ENCODE measurements at regions not wholly inside any gene's neighbourhood (a gene's known extent, or its start where the extent isn't known, plus 50 kb on each side); places are given as distances from the start of the nearest gene placed in this dataset.

DNA sequence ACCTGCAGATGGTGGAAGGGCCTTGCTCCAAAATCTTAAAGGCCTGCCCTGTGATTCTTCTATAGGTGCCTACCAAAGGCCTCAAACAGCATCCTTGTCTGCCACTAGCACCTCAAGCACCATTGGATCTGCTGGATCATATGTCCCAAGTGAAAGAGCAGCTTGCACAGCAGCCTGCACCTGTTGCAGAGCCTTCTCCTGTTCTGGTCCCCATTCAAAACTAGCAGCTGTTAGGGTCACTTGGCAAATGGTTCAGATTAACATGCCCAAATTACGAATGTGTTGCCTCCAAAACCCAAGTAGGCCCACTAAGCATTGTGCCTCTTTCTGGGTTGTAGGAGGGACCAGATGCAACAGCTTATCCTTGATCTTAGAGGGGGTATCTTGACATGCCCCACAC, 99.6 kb upstream of the F13A1 start:
- Histone ChIP-seq H3K36me3 (peaks cover 0 to 4% (median 0%) of the 10 kb centered on the region in 6 donors), H3K4me1 (no peaks in the 10 kb centered on the region), H3K27ac (no peak overlapping the region), H3K4me3 (no peak overlapping the region), H3K27me3 (replicated peaks in 1 of 7) (peaks cover 0 to 7% (median 0%) of the 10 kb centered on the region in 7 donors), H3K9me3 (peaks cover 0 to 24% (median 18%) of the 10 kb centered on the region in 8 donors)
- intact Hi-C loops (cut with DNase I; ENCODE audit: low total_unique reads) = no loop called here
- 81 to 88% (median 83%) methylated on average over 1 of the region's 1 CpG for WGBS, 5 donors
- DNase-seq = no peak
- no peak for TF ChIP-seq POLR2AphosphoS5 (IDR thresholded peaks at IDR 0.05)
- no peak for TF ChIP-seq POLR2A (IDR thresholded peaks at IDR 0.05)
- TF ChIP-seq, protein P1, sequence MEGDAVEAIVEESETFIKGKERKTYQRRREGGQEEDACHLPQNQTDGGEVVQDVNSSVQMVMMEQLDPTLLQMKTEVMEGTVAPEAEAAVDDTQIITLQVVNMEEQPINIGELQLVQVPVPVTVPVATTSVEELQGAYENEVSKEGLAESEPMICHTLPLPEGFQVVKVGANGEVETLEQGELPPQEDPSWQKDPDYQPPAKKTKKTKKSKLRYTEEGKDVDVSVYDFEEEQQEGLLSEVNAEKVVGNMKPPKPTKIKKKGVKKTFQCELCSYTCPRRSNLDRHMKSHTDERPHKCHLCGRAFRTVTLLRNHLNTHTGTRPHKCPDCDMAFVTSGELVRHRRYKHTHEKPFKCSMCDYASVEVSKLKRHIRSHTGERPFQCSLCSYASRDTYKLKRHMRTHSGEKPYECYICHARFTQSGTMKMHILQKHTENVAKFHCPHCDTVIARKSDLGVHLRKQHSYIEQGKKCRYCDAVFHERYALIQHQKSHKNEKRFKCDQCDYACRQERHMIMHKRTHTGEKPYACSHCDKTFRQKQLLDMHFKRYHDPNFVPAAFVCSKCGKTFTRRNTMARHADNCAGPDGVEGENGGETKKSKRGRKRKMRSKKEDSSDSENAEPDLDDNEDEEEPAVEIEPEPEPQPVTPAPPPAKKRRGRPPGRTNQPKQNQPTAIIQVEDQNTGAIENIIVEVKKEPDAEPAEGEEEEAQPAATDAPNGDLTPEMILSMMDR (IDR thresholded peaks at IDR 0.05 in 8 of 11, conservative IDR thresholded peaks at IDR 0.05 in 3 of 11) = no peak

DNA sequence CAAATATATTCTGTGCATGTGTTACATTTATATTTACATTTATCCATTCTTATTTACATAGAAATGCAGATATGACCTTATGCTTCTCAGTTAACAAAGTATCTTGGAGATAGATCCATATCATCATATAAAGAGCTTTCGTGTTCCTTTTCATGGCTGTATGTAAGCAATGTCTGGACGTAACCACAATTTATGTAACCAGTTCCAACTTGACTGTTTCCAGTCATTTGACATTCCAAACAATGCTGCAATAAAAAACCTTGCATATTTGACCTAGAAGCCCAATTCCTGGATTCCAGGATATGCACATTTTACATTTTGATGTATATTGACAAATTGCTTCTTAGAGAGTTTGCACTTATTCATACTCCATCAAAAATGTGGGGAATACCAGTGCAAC, 113.7 kb upstream of the F13A1 start:
- no peak overlapping the region for H3K4me3 ChIP-seq
- H3K9me3 ChIP-seq = peaks cover 0 to 12% (median 0%) of the 10 kb centered on the region in 8 donors
- no peaks in the 10 kb centered on the region for H3K27me3 ChIP-seq (replicated peaks in 1 of 7)
- 63 to 76% (median 74%) methylated on average over 2 of the region's 2 CpGs for WGBS, 5 donors
- intact Hi-C loops (cut with DNase I; ENCODE audit: low total_unique reads) = no loop called here
- no peaks in the 10 kb centered on the region for H3K4me1 ChIP-seq
- H3K27ac ChIP-seq = no peak overlapping the region
- DNase-seq = no peak
- H3K36me3 ChIP-seq = no peaks in the 10 kb centered on the region
- TF ChIP-seq POLR2A (IDR thresholded peaks at IDR 0.05) = no peak
- no peak for TF ChIP-seq POLR2AphosphoS5 (IDR thresholded peaks at IDR 0.05)
- TF ChIP-seq, protein P1 (IDR thresholded peaks at IDR 0.05 in 8 of 11, conservative IDR thresholded peaks at IDR 0.05 in 3 of 11) = no peak

DNA sequence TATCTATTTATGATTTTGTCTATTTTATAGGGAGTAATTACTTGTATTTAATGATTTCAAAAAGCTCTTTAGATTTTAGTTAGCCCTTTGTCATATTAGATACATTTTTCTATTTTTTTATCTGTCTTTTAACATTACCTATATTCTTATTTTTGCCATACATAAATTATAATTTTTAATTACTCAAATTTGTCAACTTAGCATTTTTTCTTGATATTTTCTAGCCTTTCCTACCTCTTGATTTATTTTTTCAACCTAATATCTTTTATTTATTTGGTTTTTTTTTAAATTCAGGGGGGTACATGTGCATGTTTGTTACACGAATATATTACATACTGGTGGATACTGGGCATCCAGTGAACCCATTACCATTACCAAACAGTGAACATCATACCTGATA, 114.3 kb upstream of the F13A1 start:
- no peak overlapping the region for H3K4me3 ChIP-seq
- no peaks in the 10 kb centered on the region for H3K4me1 ChIP-seq
- H3K27ac ChIP-seq = no peak overlapping the region
- H3K36me3 ChIP-seq = no peaks in the 10 kb centered on the region
- TF ChIP-seq POLR2AphosphoS5 (IDR thresholded peaks at IDR 0.05) (no peak), POLR2A (IDR thresholded peaks at IDR 0.05) (no peak)
- TF ChIP-seq, protein P1 (IDR thresholded peaks at IDR 0.05 in 8 of 11, conservative IDR thresholded peaks at IDR 0.05 in 3 of 11) = no peak
- H3K27me3 ChIP-seq (replicated peaks in 1 of 7) = no peaks in the 10 kb centered on the region
- WGBS, 5 donors = 53 to 96% (median 91%) methylated on average over 1 of the region's 1 CpG
- peaks cover 0 to 8% (median 0%) of the 10 kb centered on the region in 8 donors for H3K9me3 ChIP-seq
- intact Hi-C loops (cut with DNase I; ENCODE audit: low total_unique reads) = no loop called here
- DNase-seq = no peak

DNA sequence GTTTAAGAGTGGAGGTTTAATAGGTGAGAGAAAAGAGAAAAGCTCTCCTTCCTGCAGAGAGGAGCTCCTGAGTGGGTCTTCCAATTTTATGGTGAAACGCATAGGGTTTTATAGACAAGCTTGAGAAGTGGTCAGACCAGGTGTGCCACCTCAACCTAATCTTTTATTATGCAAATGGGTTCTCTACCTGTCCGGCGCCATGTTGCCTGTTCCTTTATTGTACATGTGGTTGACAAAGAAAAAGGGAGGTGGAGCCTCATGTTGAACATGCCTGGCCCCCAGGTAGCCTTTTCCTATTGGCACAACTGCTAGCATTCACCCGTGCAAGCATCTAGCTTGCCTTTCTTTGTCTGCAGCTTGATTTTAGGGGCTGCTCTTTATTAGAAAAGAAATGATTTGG, 115.9 kb upstream of the F13A1 start:
- Histone ChIP-seq H3K4me1 (no peaks in the 10 kb centered on the region), H3K36me3 (no peaks in the 10 kb centered on the region), H3K4me3 (no peak overlapping the region), H3K27ac (no peak overlapping the region), H3K27me3 (replicated peaks in 1 of 7) (no peaks in the 10 kb centered on the region), H3K9me3 (peaks cover 0 to 6% (median 0%) of the 10 kb centered on the region in 8 donors)
- intact Hi-C loops (cut with DNase I; ENCODE audit: low total_unique reads) = no loop called here
- DNase-seq = no peak
- 86 to 90% (median 89%) methylated on average over 4 of the region's 4 CpGs for whole genome bisulfite sequencing, 5 donors
- TF ChIP-seq POLR2A (IDR thresholded peaks at IDR 0.05) (no peak), POLR2AphosphoS5 (IDR thresholded peaks at IDR 0.05) (no peak)
- TF ChIP-seq, protein P1 (IDR thresholded peaks at IDR 0.05 in 8 of 11, conservative IDR thresholded peaks at IDR 0.05 in 3 of 11) = no peak
